Fibroblast of pulmonary artery (primary cell): ENCODE measurements at regions not wholly inside any gene's neighbourhood (a gene's known extent, or its start where the extent isn't known, plus 50 kb on each side); places are given as distances from the start of the nearest gene placed in this dataset.

Source experiments
- DNase-seq: peaks from one replicate; pipeline ENCODE4 v3.0.0-alpha.2; 2010; ENCODE audit warnings: low read depth
- H3K4me3 ChIP-seq: replicated peaks from 2 replicates; pipeline ENCODE4 v1.5.1; 2011; ENCODE audit warnings: low read depth, mild to moderate bottlenecking, control low read depth, low read length, moderate library complexity
- TF ChIP-seq, protein P1 (sequence below): IDR thresholded peaks from 2 replicates; pipeline ENCODE4 v1.5.1; 2011; ENCODE audit warnings: mild to moderate bottlenecking, control low read depth, low read length, inconsistent platforms; ENCODE audit errors: missing control alignments

DNA sequence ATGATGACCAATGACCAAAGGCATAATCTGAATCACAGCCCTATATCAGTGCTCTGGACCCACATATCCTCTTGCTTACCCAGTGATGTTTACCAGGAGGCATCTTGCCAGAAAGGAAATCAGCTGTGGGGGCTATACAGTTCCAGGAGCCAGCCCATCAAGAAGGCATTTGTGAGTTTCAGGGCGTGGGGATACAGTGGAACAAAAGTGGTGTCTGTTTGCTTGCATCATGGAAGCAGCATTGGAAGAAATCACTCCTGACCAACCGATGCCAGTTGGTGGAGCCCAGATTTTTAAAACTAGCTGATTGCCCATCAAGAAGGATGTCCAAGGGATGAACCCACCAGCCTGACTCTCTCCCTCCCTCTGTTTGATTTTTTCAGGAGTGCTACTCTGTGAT lies 106.5 kb upstream of the EGFLAM start:
- H3K4me3 ChIP-seq = no peak overlapping the region
- no peak for DNase-seq
- TF ChIP-seq, protein P1, sequence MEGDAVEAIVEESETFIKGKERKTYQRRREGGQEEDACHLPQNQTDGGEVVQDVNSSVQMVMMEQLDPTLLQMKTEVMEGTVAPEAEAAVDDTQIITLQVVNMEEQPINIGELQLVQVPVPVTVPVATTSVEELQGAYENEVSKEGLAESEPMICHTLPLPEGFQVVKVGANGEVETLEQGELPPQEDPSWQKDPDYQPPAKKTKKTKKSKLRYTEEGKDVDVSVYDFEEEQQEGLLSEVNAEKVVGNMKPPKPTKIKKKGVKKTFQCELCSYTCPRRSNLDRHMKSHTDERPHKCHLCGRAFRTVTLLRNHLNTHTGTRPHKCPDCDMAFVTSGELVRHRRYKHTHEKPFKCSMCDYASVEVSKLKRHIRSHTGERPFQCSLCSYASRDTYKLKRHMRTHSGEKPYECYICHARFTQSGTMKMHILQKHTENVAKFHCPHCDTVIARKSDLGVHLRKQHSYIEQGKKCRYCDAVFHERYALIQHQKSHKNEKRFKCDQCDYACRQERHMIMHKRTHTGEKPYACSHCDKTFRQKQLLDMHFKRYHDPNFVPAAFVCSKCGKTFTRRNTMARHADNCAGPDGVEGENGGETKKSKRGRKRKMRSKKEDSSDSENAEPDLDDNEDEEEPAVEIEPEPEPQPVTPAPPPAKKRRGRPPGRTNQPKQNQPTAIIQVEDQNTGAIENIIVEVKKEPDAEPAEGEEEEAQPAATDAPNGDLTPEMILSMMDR = no peak

DNA sequence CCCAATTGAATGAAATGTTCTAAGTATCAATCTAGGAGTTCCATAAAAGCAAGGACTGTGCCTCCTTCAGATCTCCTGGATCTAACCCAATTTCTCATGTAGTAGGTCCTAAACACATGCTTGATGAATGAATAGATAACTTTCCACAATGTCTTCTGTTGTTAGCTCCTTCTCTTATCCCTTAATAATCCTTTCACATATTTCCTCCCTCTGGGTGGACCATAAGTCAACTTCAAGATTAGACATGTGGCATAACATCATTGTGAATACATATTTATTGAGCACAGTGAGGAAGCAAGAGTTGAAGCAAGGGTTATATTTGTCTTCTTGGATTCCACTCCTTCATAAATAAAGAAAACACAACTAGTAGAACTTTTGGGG lies 108.6 kb upstream of the EGFLAM start:
- TF ChIP-seq, protein P1 = no peak
- H3K4me3 ChIP-seq = no peak overlapping the region

DNA sequence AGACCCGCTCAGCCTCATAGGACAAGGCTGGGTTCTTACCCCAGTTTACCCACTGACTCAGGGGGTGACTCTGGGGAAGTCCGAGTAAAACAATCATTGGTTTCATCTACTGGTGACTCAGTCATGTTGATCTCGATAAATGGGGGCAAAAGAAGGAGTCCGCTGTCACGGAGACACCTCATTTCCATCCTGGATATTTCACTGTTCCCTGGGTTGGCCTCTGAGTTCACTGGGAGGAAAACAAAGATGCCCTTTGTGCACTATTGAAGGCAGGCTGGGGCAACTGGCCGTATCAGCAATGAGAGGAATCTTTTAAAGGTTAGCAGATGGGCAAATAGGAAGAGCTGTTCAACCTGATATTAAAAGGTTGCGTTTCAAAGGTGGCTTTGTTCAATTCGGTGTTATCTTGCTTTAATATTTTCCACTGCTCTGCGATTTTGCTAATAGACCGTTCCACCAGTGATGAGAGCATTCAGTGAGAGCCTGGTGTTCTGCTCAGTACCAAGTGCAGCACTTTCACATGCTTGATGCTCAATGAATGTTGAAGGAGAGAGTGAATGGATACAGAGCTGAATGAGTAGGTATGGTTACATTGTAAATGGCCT lies 110.2 kb upstream of the EGFLAM start:
- no peak overlapping the region for H3K4me3 ChIP-seq
- no peak for DNase-seq
- TF ChIP-seq, protein P1 = no peak

More for the DNA sequence above, 108.6 kb upstream of the EGFLAM start:
- no peak for DNase-seq

DNA sequence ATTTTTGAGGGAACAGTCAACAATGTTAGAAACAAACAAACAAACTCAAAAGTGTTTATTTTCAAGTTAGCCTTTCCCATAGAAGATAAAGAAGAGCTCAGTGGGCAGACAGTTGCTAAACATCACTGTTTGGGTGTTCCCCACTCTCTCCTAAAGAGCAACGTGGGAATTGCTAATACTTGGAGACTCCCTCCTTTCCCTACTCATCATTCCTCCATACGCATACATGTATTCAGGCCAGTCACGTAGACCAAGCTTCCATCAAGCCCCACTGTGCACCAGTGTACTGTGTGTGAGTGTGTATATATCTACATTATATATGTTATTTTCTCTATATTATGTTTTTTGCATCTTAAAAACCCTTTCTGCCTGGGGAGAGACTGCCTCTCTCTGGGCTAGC lies 115.0 kb upstream of the EGFLAM start:
- TF ChIP-seq, protein P1 = no peak
- H3K4me3 ChIP-seq = no peak overlapping the region
- no peak for DNase-seq

DNA sequence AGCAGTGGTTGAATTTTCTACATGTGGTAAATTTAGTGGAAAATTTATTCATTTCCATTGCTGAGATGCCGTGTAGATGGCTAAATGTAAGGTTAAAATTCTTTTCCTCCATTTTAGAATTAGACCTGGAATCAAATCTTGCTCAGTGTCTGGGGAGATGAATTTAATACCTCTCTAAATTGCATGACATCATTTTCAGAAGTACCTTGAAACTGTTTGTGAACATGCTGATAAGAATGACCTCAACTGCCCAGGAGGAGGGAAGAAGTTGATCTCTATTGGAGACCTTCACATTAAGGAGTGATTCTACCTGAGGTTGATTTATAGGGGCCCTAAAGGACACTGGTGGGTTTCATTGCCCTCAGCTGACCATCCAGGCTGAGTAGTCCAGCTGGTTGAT lies 116.7 kb upstream of the EGFLAM start:
- DNase-seq = no peak
- TF ChIP-seq, protein P1 = no peak
- no peak overlapping the region for H3K4me3 ChIP-seq

DNA sequence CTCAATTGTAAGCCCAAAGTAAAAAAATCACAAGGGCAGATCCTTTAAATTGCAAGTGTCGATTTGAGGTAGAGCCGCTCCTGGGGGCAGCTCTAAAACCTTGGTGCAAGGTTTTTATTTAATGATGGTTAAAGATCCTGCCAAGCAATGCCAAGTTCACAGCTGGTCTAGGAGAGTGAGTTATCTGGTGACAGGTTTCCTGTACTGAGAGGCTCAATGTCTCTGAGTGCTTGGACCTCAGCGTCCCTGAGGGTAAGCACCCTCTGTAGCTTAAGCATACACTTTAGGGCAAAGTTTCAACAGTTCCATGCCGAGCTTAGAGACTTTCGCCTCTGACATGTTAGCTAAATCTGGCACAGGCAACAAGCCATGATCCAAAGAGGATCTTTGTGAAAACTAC lies 119.8 kb upstream of the EGFLAM start:
- DNase-seq = no peak
- TF ChIP-seq, protein P1 = no peak
- H3K4me3 ChIP-seq = no peak overlapping the region

DNA sequence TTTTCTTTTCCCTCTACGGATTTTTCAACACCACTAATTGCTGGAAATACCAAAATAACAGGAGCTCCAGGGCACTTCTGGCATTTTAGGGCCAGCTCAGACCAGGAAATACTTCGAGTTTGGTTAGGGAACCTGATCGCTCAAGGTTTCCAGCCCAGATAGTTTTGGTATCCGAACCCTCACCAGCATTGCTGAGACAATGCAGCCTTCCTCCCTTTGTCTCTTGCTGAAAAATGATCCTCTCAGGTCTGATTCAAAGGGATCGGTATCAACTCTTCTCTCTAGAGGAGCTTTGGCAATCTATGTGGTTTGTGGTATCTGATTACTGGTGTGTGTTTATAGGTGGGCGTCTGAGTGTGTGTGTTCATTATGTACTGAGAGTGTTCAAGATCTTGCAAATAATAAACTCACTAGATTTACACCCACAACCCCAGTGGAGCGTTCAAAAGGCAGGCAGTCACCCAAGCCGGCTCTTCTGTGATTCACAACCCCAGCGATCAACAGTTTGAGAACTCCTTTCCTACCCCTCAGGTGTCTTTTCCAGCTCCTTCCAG lies 122.8 kb upstream of the EGFLAM start:
- DNase-seq = no peak

More for the DNA sequence above, 122.8 kb upstream of the EGFLAM start:
- TF ChIP-seq, protein P1 = no peak
- no peak overlapping the region for H3K4me3 ChIP-seq
